HG03095 (cell line): ENCODE measurements at regions not wholly inside any gene's neighbourhood (a gene's known extent, or its start where the extent isn't known, plus 50 kb on each side); places are given as distances from the start of the nearest gene placed in this dataset.
"Not testable (repeated sequence)": the region's sequence is repeated elsewhere in the genome, so short reads cannot be mapped to it uniquely, and the experiment has no call there.

Source experiments
- ATAC-seq: cut with Tn5 transposase; IDR thresholded peaks from one replicate; pipeline ENCODE4 v1.9.1; 2021; ENCODE audit warnings: moderate library complexity; ENCODE audit not compliant: unreplicated experiment

DNA sequence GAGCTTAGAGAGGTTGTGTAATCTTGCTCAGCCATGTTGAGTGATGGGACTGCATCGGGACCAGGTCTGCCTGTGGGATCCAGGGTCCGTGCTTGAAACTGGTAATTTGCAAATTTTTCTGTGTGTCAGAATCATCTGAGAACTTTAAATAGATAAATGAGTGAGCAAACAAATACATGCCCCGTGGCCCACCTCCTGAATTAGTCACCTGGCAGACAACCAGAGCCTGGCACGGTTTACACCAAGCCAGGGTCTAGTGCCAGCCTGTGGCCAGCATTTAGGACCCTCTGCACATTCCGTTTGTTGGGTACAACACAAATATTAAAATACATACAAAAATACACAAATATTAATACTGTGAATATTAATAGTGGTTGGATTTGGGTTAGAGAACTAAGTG is 90.6 kb upstream of the STOX2 start:
- no peak for ATAC-seq

DNA sequence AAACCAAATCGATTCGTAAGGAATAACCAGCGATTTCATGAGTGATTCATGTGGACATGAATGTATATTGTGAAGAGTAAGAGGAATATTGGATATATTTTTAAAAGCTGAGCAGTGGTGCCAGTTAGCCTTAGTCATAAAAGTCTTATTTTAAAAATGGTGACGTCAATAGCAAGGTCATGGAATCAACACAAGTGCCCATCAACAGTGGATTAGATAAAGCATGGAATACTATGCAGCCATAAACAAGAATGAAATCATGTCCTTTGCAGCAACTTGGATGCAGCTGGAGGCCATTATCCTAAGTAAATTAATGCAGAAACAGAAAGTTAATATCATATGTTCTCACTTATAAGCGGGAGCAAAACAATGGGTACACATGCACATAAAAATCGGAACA is 89.0 kb upstream of the STOX2 start:
- no peak for ATAC-seq

DNA sequence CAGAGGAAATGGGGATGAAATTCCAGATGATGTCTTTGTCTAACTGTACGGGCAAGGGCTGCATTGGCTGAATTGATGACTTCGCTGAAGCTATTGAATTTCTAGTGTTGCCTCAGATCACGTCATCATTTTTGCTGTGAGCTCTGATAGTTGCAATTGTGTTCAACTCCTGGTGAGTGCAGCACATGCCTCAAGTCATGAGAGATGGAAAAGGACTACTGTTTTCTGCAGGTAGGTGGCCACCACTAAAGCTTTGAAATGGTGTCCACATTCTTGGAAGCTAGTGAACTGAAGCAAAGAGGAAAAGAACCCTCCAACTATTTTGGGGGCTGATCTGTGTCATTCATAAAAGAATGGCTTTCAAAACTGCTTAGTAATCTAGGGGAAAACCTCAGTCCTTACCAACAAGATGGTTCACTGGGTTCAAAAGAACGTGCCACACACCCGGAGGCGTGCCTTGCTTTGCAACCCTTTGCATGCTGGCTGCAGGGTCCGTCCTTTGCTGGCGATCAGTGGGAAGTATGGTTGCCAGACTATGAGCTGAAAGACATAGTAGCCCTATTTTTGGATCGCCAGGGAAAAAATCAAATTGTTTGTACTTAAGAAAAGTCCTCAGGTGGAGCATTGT is 88.1 kb upstream of the STOX2 start:
- no peak for ATAC-seq

DNA sequence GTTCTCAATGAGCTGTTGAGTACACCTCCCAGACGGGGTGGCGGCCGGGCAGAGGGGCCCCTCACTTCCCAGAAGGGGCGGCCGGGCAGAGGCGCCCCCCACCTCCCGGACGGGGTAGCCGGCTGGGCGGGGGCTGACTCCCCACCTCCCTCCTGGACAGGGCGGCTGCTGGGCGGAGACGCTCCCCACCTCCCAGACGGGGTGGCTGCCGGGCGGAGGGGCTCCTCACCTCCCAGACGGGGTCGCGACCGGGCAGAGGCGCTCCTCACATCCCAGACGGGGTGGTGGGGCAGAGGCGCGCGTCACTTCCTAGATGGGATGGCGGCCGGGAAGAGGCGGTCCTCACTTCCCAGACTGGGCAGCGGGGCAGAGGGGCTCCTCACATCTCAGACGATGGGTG is 86.5 kb upstream of the STOX2 start:
- not testable (repeated sequence) for ATAC-seq

DNA sequence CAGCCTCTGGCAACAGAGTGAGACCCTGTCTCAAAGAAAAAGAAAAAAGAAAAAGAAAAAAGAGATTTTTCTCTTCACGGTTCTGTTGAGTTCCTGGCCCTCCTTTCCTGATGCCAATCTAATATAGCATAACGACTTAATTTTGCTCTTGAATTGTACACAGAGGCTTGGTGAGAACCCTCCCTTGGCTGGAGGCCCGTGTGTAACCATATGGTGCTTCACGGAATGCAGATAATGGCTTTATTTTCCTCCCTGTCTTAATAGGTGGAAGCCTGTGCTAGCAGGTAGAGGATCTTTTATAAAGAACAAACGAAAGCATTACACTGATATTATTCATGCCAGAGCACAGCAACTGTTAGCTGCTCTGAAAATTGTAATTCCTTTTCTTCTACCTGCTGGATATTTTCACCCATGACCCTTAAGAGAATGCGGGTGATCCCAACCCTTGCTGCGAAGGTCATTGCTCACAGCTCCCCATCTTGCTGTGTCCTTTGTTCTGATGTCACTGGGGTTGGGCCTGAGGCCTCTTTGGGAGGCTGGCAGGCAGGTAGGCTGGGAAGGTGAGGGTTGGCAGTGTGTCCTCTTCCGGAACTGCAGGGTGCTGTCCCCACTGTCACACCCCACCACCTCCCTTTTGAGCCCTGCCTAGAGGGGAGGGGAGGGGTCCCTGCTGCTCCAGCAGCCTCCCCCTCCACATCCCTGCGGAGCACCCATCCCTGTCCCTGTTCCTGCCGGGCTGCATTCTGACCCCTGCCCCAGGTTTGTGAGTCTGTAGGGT is 83.8 kb upstream of the STOX2 start:
- ATAC-seq = no peak

DNA sequence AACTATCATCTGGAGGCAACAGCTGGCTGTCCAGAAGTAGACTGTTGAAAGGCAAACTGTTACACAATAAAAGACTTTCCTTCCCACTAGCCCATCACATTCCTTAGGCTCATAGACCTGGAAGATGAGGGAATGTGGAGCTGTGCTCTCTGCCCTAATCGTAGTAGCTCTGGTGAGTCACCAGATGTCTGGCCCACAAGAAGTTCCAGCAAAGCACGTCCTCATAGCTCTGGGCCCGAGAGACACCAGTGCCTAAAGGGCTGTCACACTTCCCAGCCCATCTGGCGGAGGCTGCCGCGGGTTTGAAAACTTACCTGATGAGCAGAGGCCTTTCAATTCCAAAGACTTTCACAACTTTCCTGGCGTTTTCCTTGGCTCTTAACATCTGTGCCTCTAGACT is 81.7 kb upstream of the STOX2 start:
- no peak for ATAC-seq

DNA sequence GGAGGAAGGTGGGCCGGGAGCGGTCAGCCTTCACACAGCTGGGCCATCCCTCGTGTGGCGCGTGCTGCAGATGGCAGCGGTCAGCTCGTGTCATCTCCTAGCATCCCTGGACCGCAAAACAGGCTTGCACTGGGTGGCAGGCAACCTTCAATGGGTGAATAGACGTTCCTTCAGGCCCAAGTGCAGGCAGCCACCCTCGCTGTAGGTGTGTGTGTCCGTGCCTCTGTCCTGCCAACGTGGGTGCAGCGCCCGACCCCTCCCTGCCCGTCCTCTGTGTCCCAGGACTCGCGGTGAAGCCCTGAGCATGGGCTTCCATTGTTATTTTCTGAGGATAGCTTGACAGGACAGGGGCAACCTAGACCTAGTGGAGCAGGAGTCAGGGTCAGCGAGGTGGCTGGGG is 79.8 kb upstream of the STOX2 start:
- ATAC-seq = no peak

DNA sequence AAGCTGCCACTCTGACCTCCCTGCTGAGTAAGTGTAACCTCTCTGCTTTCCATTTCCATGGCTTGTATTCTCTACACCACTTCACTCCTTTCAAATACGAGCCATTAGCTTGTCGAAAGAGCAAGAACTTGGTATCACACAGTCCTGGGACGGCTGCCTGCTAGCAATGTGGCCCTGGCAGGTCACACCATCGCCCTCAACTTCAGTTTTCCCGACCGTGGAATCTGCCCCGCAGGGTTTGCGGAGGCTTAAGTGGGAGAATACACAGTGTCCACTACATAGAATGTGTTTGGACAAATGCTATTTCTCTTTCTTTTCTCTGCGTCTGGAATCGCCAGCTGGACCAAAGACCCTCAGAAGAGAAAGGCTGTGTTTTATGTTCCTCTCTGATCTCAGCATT is 78.6 kb upstream of the STOX2 start:
- no peak for ATAC-seq

DNA sequence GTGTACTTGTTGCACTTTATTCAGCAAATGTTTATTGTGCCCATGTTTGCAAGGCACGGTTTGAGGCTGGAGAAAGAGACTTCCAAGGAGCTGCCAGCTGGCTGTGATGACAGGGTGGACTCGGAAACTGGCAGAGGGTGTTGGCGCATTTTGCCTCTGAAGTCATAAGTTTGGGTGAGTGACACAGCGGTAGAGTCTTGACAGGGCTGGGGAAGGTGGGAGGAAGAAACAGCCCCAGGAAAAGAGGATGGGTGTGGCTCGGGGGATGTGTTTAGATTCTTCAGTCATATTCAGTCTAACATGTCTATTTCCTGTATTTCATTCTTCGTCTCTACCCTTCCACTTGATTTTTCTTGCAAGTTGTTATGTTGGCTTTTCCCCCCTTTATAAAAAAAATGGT is 77.0 kb upstream of the STOX2 start:
- no peak for ATAC-seq

DNA sequence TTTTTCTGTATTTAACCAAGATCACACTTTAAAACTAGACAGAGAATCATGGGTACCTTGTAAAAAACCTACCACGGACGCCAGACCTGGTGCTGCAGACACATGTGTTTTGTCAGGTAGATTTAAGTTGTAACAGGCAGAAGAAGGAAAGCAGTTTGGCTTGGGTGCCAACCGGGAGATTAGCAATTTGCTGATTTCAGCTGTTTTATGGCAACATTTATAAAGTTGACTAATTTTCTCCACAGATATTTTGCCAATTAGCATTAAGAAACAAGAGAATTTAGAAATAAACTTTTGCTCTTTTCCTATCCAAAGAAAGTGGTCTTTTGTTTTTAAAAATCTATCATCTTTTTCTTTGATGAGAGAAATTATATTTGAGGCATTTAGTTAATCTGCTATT is 76.3 kb upstream of the STOX2 start:
- ATAC-seq = no peak

DNA sequence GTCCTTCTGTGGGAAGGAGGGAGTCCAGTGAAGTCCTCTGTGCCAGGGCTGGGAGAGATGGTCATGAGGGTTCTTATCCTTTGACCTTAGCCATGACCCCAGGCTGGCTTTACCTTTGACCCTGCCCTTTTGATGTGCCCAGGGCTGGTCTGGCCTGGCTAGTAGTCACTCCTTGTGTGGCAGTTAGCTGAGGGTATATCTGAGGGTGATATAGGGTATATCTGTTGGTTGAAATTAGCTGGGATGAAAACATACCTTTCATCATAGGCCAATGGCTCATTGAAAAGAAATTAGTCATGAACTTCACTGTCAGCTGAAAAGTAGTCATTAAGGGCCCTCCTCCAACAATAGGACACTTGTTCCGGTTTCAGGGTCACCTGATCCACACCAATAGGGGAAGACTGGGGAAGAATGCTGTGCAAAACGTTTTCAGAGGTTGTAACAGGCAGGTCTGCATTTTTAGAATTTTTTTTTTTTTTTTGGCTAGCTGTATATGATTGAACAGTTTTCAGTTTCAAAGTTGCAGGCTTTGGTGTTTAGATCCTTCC is 74.6 kb upstream of the STOX2 start:
- no peak for ATAC-seq

DNA sequence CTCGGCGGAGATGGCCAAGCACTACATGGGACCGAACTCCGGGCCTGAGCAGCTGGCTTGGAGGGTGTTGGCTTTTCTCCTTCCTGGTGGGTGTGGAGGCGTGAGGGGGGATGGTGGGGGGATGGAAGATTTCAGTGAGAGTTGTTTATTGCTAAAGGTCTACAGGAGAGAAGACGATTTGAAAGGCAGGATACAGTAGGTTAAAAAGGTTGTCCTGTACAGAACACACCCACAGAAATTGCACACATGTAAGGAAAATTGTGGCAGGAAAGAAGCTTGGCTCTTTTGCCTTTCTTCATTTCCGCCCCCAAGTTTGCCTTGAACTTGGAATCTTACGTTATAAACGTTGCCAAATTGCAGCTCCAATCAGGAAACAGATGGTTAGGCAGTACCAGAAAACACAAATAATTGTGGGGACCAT is 74.1 kb upstream of the STOX2 start:
- ATAC-seq = no peak

DNA sequence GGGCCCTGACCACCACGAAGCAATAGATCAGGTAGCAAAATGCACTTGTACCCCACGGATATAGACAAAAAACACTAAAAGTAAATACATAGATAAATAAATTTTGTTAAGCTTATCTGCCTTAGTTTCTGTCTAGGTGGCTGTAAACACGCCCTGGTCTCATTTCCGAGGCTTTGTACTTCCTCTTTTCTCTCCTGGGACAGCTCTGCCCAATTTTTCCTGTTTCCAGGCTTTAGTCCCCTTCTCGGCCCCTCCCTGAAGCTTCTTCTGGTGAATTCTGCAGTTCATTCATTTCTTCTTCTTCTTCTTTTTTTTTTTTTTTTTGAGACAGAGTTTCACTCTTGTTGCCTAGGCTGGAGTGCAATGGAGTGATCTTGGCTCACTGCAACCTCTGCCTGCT is 73.4 kb upstream of the STOX2 start:
- no peak for ATAC-seq

DNA sequence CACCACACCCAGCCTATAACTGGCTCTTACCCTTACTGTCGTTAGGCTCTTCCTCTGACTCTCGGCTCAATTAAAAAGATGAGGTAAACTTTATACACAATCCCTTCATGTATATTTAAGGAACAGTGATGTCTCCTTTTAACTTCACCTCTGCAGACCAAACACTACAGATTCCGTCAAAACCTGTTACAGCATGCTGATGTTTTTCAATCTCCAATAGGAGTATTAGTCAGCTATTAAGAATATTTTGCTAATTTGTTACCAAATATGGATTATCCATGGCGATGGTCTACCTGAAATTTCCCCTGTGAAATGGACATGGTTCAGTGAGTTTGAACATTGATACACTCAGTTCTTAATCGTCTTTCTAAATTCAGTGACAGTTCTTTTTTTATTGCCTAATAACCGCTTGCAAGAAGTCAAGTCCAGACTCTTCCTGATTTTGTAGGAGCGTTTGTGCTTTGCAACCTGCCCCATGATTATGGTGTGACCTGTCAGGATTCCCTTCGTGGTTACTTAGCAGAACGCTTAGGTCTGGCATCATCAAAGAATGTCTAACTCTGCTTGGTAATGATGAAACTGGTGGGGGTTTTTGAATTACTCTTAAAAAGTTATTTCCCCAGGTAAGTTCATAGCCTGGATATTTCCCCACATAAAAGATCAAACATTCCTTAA is 72.2 kb upstream of the STOX2 start:
- no peak for ATAC-seq

DNA sequence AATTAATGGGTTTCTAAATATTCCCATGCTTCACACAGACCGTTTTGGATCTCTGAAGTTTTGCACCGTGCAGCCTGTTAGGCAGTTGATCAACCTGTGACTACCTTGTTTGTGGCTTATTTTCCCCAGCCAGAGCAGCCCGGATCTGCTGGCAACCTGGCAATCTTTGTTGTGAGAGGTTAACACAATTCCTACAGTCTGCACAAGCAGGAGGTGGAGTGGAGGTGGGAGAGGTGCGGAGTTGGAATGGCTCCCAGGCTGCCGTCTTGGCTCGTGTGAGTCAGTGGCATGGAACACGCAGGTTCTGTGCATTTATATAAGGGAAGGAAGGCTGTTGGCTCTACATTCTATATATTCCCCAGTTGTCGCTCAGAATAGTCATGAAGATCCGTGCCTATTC is 70.9 kb upstream of the STOX2 start:
- no peak for ATAC-seq

DNA sequence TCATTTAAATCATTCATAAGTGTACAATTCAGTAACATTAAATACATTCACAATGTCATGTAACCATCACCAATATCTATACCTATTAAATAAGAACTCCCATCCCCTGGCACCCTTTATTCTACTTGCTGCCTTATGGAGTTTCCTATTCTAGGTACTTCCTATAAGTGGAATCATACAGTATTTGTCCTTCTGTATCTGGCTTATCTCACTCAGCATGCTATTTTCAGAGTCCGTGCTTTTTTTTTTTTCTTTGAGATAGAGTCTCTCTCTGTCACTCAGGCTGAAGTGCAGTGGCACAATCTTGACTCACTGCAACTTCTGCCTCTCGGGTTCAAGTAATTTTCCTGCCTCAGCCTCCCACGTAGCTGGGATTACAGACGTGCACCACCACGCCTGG is 67.9 kb upstream of the STOX2 start:
- no peak for ATAC-seq

DNA sequence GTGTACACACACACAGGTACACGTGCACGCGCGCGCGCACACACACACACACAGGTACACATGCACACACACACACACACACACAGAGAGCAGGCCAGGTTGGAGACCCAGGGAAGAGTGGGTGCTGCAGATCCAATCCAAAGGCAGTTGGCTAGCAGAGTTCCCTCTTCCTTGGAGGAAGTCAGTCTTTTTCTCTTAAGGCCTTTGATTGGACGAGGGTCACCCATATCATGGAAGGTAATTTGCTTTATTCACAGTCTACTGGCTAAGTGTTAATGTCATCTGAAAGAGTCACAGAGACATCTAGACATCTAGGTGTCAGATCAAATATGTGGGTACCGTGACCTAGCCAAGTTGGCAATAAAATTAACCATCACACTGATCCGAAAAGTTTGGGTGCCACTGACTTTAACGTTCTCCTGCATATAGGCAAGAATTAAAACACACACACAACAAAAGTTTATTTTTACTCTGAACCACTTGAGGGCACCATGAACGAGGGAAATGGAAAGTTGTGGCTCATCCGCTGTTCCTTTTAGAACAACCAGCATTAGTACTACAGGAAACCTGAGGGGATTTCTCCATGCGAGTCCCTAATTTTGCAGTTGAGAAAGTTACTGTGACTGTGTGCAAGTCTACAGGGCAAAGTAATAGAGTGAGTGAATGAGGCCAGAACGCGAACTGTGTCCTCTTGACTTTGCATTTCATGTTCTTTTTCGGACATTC is 66.0 kb upstream of the STOX2 start:
- no peak for ATAC-seq

DNA sequence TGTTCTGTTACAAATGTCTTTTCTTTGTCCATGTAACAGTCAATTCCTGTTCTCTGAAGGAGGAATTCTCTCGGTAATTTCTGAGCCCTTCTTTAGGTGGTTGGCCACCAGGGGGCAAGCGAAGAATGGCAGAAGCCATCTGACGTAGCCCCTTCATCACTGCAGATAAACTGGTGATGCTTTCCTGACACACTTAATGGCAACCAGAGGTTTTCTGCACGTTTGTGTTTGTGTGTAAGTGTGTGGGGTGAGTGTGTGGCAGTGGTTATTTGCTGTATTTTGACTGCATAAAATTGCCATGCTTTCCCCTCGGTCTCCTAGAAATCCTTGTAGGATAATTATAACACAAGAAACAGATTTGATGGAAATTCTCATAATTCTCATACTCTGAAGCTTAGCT is 64.8 kb upstream of the STOX2 start:
- ATAC-seq = peak; percentile 82

DNA sequence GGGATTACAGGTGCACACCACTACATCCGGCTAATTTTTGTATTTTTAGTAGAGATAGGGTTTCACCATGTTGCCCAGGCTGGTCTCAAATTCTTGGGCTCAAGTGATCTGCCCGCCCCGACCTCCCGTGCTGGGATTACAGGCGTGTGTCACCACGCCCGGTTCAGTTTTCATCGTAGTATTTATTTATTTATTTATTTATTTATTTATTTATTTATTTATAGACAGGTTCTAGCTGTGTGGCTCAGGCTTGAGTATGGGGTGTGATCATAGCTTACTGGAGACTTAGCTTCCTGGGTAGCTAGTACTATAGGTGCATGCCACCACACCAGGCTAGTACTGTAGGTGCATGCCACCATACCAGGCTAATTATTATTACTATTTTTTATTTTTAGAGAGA is 64.1 kb upstream of the STOX2 start:
- ATAC-seq = no peak

DNA sequence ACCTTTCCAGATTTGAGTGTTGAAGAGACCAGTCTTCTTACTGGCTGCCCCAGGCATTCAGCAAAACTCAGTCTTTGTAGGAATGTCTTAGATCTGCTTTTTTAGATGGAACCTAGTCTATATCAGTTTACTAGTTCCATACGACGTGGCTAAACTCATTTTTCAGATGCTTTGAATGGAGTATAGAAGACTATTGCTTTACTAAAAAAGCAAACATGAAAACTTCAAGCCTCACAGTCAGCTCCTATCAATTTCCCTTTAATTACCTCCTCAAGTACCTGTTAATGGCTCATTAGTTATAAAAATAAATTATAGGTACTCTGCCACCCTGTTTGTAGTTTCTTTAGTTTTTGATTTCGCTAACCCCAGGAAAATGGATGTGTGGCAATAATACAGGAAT is 63.0 kb upstream of the STOX2 start:
- no peak for ATAC-seq

DNA sequence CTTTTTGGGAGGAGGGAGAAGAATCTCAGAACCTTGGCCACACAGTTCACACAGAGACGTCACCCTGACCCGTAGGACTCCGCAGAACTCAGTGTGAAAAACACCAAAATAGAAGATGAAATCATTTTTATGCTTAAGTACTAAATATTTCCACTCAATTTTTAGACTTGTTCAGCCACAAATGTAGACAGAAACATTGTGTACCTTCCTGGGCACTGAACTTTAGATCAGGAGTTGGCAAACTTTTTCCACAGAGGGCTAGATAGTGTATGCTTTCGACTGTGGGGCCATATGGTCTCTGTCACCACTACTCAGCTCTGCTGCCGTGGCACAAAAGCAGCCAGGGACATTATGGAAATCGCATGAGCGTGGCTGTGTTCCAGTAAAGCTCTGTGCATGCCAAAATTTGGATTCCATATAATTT is 61.8 kb upstream of the STOX2 start:
- no peak for ATAC-seq
